ENCODE measurements at regions not wholly inside any gene's neighbourhood (a gene's known extent, or its start where the extent isn't known, plus 50 kb on each side); places are given as distances from the start of the nearest gene placed in this dataset.

DNA sequence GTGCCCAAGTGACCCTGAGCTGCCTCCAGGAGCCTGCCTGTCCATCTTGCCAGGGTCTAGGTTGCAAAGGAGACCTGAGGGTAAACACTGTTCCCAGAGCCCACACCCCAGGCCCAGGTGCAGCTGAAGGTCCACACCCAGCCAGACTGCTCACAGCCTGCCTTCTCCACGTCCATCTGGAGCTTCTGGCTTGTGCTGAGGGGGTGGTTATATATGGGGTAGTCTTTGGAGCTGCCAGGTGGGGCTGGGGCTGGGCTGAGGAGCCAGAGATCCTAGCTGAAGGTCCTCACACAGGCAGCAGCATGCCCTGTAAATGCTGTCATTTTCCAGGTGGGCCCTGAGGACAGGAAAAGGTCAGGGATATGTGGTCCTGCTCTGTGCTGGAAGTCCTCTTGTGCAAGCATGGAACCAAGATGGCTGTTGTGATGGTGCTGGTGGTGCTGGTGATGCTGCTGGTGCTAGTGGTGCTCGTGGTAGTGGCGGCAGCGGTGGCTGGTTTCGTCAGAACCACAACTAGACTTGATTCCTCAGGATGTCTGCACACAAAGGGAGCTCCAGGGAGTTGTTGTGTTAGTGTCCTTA lies 182.7 kb downstream of the MATN1 start:
- no peak overlapping the region for H3K4me3 ChIP-seq (ENCODE audit: low read depth, low read length)
- no peak for DNase-seq (ENCODE audit: low read depth)
- CTCF ChIA-PET: interaction anchor here (1.2 kb wide), 1 partner anchor 8 kb away, joined by 3 read pairs; no protein-coding TSS in a partner anchor
- TF ChIP-seq CTCF (IDR thresholded peaks at IDR 0.05; ENCODE audit: insufficient read depth, low read depth, low read length): no peak
- POLR2A ChIA-PET: interaction anchor here (0.6 kb wide), 1 partner anchor 362 kb away, joined by 5 read pairs; no protein-coding TSS in a partner anchor
- no peaks in the 10 kb centered on the region for H3K36me3 ChIP-seq (ENCODE audit: control insufficient read depth, insufficient read depth, low read length)
- H3K27me3 ChIP-seq (ENCODE audit: control insufficient read depth, insufficient read depth, low read length): no peaks in the 10 kb centered on the region

GRCh38 chr1:30539884-30540283 lies 183.5 kb downstream of the MATN1 start:
- Histone ChIP-seq H3K36me3 (ENCODE audit: control insufficient read depth, insufficient read depth, low read length) (no peaks in the 10 kb centered on the region), H3K27me3 (ENCODE audit: control insufficient read depth, insufficient read depth, low read length) (no peaks in the 10 kb centered on the region), H3K4me3 (ENCODE audit: low read depth, low read length) (no peak overlapping the region)
- DNase-seq (ENCODE audit: low read depth): no peak
- CTCF ChIA-PET: interaction anchor here (1.2 kb wide), 1 partner anchor 9 kb away, joined by 3 read pairs; no protein-coding TSS in a partner anchor
- TF ChIP-seq CTCF (IDR thresholded peaks at IDR 0.05; ENCODE audit: insufficient read depth, low read depth, low read length): no peak
- POLR2A ChIA-PET: no interaction called here

DNA sequence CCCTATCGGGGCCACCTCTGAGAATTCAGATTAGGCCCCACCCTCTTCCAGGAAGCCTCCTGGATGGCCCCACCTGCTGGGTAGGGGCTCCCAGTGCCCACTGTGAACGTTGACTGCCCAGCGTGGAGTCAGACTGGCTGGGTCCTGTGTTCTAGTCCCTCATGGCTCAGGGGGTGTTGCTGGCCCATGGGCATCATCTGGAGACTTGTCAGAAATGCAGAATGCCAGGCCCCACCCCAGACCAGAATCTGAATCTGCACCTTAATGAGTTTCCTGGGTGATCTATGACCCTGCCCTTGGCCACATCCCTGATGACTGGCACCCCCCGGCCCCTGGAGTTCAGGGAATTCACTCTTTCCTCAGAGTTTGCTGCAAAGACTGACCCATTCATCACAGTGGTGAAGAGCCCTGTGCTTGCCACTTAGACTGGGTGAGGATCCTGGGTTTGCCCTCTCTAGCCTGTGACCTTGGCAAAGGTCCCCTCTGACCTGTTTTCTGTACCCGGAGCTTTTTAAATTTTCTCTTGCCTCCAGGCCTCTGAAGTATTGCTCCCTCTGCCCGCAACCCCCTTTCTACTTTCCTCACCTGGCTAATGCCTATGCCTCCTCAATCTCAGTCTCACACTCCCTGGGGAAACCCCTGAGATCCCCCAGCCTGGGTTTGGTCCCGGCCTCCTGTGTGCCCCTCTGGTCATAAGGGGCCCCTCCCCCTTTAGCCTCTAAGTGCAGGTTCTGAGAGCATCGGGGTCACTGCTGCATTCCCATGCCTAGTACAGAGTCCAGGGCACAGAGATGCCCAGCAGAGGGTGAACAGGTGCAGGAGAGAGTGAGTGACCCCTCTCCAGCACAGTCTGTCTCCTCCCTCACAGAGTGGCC lies 184.2 kb downstream of the MATN1 start:
- no peaks in the 10 kb centered on the region for H3K36me3 ChIP-seq (ENCODE audit: control insufficient read depth, insufficient read depth, low read length)
- no peaks in the 10 kb centered on the region for H3K27me3 ChIP-seq (ENCODE audit: control insufficient read depth, insufficient read depth, low read length)
- H3K4me3 ChIP-seq (ENCODE audit: low read depth, low read length): no peak overlapping the region
- CTCF ChIA-PET: interaction anchor here (1.1 kb wide), 1 partner anchor 16 kb away, joined by 3 read pairs; no protein-coding TSS in a partner anchor
- POLR2A ChIA-PET: no interaction called here
- no peak for DNase-seq (ENCODE audit: low read depth)
- no peak for TF ChIP-seq CTCF (IDR thresholded peaks at IDR 0.05; ENCODE audit: insufficient read depth, low read depth, low read length)

GRCh38 chr1:30538226-30538992 lies 185.0 kb downstream of the MATN1 start:
- Histone ChIP-seq H3K4me3 (ENCODE audit: low read depth, low read length) (no peak overlapping the region), H3K36me3 (ENCODE audit: control insufficient read depth, insufficient read depth, low read length) (no peaks in the 10 kb centered on the region), H3K27me3 (ENCODE audit: control insufficient read depth, insufficient read depth, low read length) (no peaks in the 10 kb centered on the region)
- CTCF ChIA-PET: interaction anchor here (0.5 to 1.6 kb wide), 3 partner anchors 11 to 15 kb away, joined by 3 to 4 read pairs (median 3); no protein-coding TSS in a partner anchor
- no peak for DNase-seq (ENCODE audit: low read depth)
- TF ChIP-seq CTCF (IDR thresholded peaks at IDR 0.05; ENCODE audit: insufficient read depth, low read depth, low read length): no peak
- POLR2A ChIA-PET: no interaction called here

DNA sequence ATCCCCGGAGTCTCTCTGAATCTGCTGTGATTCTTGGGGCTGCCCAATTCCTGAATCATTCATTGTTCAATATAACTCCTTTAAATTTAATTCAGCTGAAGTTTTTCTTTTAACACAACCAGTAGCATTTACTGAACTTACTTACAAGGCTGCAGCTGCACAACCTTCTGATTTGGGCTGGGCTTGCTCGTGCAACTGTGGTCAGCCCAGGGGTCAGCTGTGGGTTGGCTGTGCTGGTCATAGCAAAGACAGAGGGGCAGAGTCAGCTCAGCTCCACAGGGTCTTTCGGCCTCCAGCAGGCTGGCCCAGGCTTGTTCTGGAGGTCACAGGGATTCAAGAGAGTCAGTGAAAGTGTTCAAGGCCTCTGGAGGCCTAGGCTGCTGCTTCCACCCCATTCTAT lies 186.1 kb downstream of the MATN1 start:
- Histone ChIP-seq H3K27me3 (ENCODE audit: control insufficient read depth, insufficient read depth, low read length) (no peaks in the 10 kb centered on the region), H3K36me3 (ENCODE audit: control insufficient read depth, insufficient read depth, low read length) (no peaks in the 10 kb centered on the region), H3K4me3 (ENCODE audit: low read depth, low read length) (no peak overlapping the region)
- CTCF ChIA-PET: interaction anchor here (1.6 kb wide), 1 partner anchor 10 kb away, joined by 4 read pairs; no protein-coding TSS in a partner anchor
- no peak for DNase-seq (ENCODE audit: low read depth)
- no peak for TF ChIP-seq CTCF (IDR thresholded peaks at IDR 0.05; ENCODE audit: insufficient read depth, low read depth, low read length)
- POLR2A ChIA-PET: no interaction called here

All from BJ (cell line).